PFSK-1 (cell line): ENCODE measurements at regions not wholly inside any gene's neighbourhood (a gene's known extent, or its start where the extent isn't known, plus 50 kb on each side); places are given as distances from the start of the nearest gene placed in this dataset.

ENCODE experiments used
- FOXP2 ChIP-seq: optimal IDR thresholded peaks from 2 replicates; pipeline ENCODE3; 2011; ENCODE audit warnings: borderline replicate concordance, control low read depth, inconsistent platforms; ENCODE audit not compliant: insufficient read depth; ENCODE audit errors: extremely low read length, extremely low read depth
- POLR2AphosphoS5 ChIP-seq: IDR thresholded peaks from 2 replicates; pipeline ENCODE4 v1.6.1; 2012; ENCODE audit warnings: low read depth, mild to moderate bottlenecking, control low read depth, low read length, moderate library complexity
- SIN3A ChIP-seq: IDR thresholded peaks from 2 replicates; pipeline ENCODE4 v1.6.1; 2012; ENCODE audit warnings: mild to moderate bottlenecking, low read length, moderate library complexity, borderline replicate concordance; ENCODE audit not compliant: insufficient read depth
- TAF1 ChIP-seq: IDR thresholded peaks from 2 replicates; pipeline ENCODE4 v1.6.1; 2012; ENCODE audit warnings: low read length, control low read depth, borderline replicate concordance; ENCODE audit not compliant: insufficient read depth
- TF ChIP-seq, protein P1 (sequence below), 2 experiments: IDR thresholded peaks; 2 replicates each; pipeline versions ENCODE4 v1.6.1 to v1.8.0; 2011 to 2012; ENCODE audit warnings: low read depth in 2 of 2, low read length in 2 of 2, control low read depth in 1 of 2, inconsistent platforms in 1 of 2, mild to moderate bottlenecking in 1 of 2, moderate library complexity in 1 of 2; ENCODE audit not compliant: insufficient read depth in 1 of 2

DNA sequence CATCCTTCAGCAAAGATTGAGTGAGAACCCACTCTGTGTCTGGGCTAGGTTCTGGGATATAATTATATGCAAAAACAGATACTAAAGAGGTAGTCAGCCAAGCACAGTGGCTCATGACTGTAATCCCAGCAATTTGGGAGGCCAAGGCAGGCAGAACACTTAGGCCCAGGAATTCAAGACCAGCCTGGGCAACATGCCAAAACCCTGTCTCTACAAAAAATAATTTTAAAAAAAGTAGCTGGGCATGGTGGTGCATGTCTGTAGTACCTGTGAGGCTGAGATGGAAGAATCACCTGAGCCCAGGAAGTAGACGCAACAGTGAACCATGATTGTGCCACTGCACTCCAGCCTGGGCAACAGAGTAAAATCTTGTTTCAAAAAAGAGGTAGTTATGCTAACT, 237.5 kb upstream of the HMGA2 start:
- no peak for TF ChIP-seq POLR2AphosphoS5
- no peak for TF ChIP-seq SIN3A
- TF ChIP-seq TAF1 = no peak
- TF ChIP-seq FOXP2 = no peak
- TF ChIP-seq, protein P1, sequence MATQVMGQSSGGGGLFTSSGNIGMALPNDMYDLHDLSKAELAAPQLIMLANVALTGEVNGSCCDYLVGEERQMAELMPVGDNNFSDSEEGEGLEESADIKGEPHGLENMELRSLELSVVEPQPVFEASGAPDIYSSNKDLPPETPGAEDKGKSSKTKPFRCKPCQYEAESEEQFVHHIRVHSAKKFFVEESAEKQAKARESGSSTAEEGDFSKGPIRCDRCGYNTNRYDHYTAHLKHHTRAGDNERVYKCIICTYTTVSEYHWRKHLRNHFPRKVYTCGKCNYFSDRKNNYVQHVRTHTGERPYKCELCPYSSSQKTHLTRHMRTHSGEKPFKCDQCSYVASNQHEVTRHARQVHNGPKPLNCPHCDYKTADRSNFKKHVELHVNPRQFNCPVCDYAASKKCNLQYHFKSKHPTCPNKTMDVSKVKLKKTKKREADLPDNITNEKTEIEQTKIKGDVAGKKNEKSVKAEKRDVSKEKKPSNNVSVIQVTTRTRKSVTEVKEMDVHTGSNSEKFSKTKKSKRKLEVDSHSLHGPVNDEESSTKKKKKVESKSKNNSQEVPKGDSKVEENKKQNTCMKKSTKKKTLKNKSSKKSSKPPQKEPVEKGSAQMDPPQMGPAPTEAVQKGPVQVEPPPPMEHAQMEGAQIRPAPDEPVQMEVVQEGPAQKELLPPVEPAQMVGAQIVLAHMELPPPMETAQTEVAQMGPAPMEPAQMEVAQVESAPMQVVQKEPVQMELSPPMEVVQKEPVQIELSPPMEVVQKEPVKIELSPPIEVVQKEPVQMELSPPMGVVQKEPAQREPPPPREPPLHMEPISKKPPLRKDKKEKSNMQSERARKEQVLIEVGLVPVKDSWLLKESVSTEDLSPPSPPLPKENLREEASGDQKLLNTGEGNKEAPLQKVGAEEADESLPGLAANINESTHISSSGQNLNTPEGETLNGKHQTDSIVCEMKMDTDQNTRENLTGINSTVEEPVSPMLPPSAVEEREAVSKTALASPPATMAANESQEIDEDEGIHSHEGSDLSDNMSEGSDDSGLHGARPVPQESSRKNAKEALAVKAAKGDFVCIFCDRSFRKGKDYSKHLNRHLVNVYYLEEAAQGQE (IDR thresholded peaks at IDR 0.05; ENCODE audit: insufficient read depth in 1 of 2, low read depth in 2 of 2, low read length in 2 of 2) = no peak

- TF ChIP-seq TAF1 = no peak
- TF ChIP-seq SIN3A = no peak
- TF ChIP-seq, protein P1 (IDR thresholded peaks at IDR 0.05; ENCODE audit: insufficient read depth in 1 of 2, low read depth in 2 of 2, low read length in 2 of 2) = no peak
- TF ChIP-seq POLR2AphosphoS5 = no peak
- TF ChIP-seq FOXP2 = no peak
Observed at GRCh38 chr12:65590318-65590717, 234.0 kb upstream of the HMGA2 start.

- TF ChIP-seq FOXP2 (no peak), SIN3A (no peak), TAF1 (no peak), POLR2AphosphoS5 (no peak)
- TF ChIP-seq, protein P1 (IDR thresholded peaks at IDR 0.05; ENCODE audit: insufficient read depth in 1 of 2, low read depth in 2 of 2, low read length in 2 of 2) = no peak
Observed at GRCh38 chr12:65592416-65592815, 231.9 kb upstream of the HMGA2 start.

DNA sequence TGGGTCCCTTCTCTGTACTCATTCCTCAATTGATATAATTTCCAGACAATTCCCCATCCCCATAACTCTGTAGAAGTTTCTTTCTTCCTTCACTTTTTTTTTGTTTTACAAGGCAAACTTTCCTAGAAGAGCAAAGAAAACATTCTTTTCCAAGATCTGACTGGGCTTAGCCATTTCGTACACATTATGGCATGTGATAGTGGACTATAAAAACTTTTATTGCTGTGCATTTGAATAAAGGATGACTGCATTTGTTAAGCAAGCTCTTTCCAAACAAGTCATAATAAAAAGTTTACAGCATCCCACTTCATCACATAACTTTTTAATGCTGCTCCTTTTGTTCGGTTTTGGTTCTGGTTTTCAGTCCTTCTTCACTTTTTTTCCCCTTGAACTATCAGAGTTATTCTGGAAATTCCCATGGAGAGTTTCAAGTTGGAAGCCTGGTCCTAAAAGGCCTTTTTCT, 231.0 kb upstream of the HMGA2 start:
- TF ChIP-seq POLR2AphosphoS5 (no peak), SIN3A (no peak), TAF1 (no peak), FOXP2 (no peak)
- TF ChIP-seq, protein P1 (IDR thresholded peaks at IDR 0.05; ENCODE audit: insufficient read depth in 1 of 2, low read depth in 2 of 2, low read length in 2 of 2) = no peak

DNA sequence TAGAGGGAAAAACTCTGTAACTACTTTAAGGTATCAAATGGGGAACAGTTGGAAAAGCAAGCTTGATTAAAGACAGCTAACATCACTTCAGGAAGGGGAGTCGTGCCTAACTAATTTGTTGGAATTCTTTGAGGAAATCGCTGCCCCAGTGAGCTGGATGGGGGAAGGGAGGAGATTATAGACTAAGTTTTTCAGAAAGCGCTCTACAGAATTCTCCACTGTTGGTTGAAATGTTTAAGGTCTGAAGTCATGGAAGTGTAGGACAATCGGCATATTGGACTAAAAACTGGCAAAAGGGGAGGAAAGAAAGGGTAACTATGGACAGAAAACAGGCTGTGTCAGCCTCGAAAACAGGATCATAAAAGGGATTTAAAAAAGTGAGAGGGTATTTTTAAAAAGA, 229.9 kb upstream of the HMGA2 start:
- TF ChIP-seq TAF1 (no peak), POLR2AphosphoS5 (no peak), FOXP2 (no peak), SIN3A (no peak)
- TF ChIP-seq, protein P1 (IDR thresholded peaks at IDR 0.05; ENCODE audit: insufficient read depth in 1 of 2, low read depth in 2 of 2, low read length in 2 of 2) = no peak
